C4-2B (cell line): ENCODE measurements at regions not wholly inside any gene's neighbourhood (a gene's known extent, or its start where the extent isn't known, plus 50 kb on each side); places are given as distances from the start of the nearest gene placed in this dataset.
A peak's percentile ranks its signal among the peaks of the same experiment; 100 is the strongest.
"Not testable (repeated sequence)": the region's sequence is repeated elsewhere in the genome, so short reads cannot be mapped to it uniquely, and the experiment has no call there.

Experiments
- H3K27ac ChIP-seq: fragments of 450-650 bp; 2 replicates; pipeline ENCODE4 v1.5.1; 2017
- ZFX ChIP-seq: fragments of 450-650 bp; IDR thresholded peaks from 2 replicates; pipeline ENCODE4 v1.6.1; 2017
- TF ChIP-seq, protein P1 (sequence below): fragments of 450-650 bp; conservative IDR thresholded peaks from 2 replicates; pipeline ENCODE4 v1.5.1; 2017; ENCODE audit warnings: mild to moderate bottlenecking

DNA sequence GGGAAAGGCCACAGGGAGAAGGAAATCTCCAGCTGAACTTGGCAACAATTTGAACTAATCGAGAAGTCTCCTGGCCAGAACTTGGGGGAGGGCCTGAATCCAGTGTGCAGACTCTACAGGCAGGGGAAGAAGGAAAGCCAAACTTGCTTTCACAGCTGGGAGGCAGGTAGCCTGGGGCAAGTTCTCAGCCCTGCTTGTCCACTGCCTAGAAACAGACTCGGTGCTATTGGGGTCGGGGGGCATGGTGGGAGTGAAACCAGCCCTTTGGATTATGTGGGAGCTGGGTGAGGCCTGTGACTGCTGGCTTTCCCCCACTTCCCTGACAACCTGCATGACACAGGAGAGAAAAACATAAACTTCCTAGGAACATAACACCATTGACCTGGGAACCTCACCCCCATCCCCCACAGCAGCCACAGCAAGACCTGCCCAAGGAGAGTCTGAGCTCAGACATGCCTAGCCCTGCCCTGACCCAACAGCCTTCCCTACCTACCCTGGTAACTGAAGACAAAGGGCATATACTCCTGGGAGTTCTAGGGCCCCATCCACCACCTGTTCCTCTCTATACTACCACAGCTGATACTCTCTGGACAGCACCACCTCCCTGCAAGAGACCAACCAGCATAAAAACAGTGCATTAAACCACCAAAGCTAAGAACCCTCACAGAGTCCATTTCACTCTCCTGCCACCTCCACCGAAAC, 103.7 kb upstream of the MNS1 start:
- no peak overlapping the region for H3K27ac ChIP-seq
- TF ChIP-seq ZFX: no peak
- TF ChIP-seq, protein P1, sequence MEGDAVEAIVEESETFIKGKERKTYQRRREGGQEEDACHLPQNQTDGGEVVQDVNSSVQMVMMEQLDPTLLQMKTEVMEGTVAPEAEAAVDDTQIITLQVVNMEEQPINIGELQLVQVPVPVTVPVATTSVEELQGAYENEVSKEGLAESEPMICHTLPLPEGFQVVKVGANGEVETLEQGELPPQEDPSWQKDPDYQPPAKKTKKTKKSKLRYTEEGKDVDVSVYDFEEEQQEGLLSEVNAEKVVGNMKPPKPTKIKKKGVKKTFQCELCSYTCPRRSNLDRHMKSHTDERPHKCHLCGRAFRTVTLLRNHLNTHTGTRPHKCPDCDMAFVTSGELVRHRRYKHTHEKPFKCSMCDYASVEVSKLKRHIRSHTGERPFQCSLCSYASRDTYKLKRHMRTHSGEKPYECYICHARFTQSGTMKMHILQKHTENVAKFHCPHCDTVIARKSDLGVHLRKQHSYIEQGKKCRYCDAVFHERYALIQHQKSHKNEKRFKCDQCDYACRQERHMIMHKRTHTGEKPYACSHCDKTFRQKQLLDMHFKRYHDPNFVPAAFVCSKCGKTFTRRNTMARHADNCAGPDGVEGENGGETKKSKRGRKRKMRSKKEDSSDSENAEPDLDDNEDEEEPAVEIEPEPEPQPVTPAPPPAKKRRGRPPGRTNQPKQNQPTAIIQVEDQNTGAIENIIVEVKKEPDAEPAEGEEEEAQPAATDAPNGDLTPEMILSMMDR: no peak

DNA sequence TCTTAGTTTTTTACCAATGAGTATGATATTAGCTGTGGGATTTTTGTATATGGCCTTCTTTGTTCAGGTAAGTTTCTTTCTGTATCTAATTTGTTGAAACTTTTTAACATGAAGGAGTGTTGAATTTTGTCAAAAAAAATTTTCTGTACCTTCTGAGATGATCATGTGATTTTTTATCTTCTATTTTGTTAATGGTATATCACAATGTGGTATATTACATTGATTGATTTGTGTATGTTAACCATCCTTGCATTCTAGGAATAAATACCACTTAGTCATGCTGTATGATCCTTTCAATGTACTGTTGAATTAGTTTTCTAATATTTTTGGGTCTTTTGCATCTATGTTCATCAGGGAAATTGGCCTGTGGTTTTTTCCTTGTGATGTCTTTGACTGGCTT, 92.5 kb upstream of the MNS1 start:
- H3K27ac ChIP-seq: no peak overlapping the region
- TF ChIP-seq, protein P1: no peak
- no peak for TF ChIP-seq ZFX

DNA sequence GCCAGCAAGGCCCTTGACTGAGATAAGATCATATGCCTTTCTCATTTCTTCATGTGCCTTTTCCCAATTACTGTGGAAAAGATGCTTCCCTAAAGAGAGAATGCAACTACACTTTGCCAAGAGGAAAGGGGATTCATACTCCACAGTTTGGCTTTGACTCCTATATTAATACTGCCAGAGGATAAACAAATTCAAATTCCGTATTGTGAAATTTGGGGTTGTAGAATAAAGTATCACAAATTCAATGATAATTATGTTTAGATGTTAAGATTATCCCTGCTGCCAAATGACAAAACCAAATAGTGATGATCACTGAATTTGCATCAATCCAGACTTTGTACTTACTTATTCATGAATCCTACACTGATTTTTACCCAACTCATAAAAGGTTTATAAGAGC, 88.5 kb upstream of the MNS1 start:
- no peak for TF ChIP-seq ZFX
- TF ChIP-seq, protein P1: no peak
- no peak overlapping the region for H3K27ac ChIP-seq

DNA sequence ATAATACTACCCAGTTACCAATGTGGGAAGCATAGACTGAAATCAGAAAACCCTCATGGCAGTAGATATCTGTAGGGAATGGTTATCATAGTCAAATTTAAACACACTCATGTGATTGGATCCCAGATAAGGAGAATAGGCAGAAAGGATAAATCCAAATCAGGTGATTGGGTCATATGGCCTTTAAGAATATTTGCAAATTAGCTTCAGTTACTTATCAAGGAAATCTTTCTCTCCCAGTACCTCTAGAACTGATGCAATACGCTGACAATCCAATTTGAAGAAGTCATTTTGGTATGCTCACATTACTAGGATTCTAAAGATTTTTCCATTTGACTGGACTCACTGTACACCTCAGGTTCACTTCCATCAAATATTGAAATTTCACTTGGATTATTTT, 87.7 kb upstream of the MNS1 start:
- TF ChIP-seq ZFX: no peak
- TF ChIP-seq, protein P1: no peak
- no peak overlapping the region for H3K27ac ChIP-seq

DNA sequence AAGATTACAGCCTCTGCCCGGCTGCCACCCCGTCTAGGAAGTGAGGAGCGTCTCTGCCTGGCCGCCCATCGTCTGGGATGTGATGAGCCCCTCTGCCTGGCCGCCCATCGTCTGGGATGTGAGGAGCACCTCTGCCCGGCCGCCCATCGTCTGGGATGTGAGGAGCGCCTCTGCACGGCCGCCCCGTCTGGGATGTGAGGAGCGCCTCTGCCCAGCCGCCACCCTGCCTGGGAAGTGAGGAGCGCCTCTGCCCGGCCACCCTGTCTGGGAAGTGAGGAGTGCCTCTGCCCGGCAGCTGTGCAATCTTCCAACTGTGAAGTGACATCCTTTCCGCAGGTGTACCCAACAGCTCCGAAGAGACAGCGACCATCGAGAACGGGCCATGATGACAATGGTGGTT, 75.6 kb upstream of the MNS1 start:
- H3K27ac ChIP-seq: not testable (repeated sequence)

DNA sequence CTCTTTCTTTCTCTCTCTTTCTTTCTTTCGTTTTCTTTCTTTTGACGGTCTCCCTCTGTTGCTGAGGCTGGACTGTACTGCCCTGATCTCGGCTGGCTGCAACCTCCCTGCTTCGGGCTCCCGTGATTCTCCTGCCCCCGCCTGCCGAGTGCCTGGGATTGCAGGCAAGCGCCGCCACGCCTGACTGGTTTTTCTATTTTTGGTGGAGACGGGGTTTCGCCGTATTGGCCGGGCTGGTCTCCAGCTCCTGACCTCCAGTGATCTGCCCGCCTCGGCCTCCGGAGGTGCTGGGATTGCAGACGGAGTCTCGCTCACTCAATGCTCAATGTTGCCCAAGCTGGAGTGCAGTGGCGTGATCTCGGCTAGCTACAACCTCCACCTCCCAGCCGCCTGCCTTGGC, 75.2 kb upstream of the MNS1 start:
- TF ChIP-seq, protein P1: peak; percentile 25; the same call in 1 of the 2 replicates
- H3K27ac ChIP-seq: not testable (repeated sequence)

DNA sequence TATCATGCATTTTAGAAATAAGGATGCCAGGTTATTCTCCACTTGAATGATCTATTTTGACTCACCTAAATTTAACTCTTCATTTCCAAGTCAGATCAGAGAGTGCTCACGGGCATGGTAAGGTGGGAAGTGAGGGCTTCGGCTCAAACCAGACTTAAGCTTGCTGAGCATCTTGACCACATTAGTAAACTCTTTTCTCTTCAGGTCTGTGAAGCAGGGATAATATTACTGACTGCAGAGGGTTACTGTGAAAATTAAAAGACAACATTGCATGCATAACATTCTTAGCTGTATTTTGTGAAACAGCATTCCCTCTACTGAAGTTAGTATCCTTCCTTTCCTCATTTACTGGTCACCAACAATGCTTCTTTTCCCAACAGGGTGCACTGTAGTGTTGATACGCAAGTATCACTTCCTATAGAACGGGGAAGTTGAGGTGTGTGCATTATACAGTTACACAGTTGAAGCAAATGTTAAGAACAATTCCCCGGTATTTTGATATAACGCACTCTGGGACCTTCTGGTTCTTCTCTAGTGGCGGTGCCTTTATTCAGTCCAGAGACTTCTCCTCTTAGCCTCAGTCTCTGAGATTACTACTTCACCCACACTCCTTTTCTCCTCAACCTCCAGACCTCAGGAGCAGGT, 74.1 kb upstream of the MNS1 start:
- no peak overlapping the region for H3K27ac ChIP-seq
- no peak for TF ChIP-seq ZFX
- TF ChIP-seq, protein P1: no peak

DNA sequence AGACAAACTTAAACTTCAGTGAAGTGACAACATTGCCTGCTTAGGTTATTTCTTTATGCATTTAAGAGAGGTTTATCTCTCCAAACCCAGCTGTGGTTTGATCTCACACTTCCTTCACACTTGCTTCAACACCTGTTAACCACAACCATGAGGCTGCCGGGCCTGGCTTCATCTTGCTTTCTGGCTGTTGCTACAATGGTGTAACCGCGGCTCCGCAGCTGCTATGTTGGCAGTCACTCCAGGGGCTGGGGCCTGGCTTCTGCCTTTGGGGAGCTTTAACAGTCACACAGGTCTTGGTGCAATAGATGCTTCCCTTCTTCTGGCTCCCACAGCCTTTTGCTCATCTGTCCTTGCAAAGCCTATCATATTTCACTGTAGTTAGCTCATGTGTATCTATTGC, 72.9 kb upstream of the MNS1 start:
- TF ChIP-seq, protein P1: no peak
- no peak for TF ChIP-seq ZFX
- no peak overlapping the region for H3K27ac ChIP-seq
